ENCODE measurements at regions not wholly inside any gene's neighbourhood (a gene's known extent, or its start where the extent isn't known, plus 50 kb on each side); places are given as distances from the start of the nearest gene placed in this dataset.
"Not testable (repeated sequence)": the region's sequence is repeated elsewhere in the genome, so short reads cannot be mapped to it uniquely, and the experiment has no call there.

DNA sequence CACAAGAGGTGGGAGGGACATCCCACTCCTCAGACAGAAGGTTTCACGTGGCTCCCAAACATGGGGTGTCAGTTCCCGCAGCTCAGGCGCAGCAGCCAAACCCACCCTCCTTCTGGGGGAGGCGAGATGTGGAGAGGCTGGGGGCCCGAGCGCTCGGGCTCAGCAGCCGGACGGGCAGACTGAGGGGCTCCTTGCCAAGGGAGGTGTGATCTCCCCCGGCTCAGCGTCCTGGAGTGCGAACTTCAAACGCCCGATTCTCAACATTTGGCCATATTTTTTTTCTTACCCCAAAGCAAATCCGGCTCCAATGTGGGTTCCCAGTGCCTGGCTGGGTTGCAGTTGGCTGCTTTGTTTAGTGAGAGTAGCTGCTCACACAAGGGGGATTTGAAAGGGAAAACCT lies 477.9 kb downstream of the MN1 start:
- DNase-seq (ENCODE audit: low read depth in 4 of 4, low spot score in 1 of 4): no peak

DNA sequence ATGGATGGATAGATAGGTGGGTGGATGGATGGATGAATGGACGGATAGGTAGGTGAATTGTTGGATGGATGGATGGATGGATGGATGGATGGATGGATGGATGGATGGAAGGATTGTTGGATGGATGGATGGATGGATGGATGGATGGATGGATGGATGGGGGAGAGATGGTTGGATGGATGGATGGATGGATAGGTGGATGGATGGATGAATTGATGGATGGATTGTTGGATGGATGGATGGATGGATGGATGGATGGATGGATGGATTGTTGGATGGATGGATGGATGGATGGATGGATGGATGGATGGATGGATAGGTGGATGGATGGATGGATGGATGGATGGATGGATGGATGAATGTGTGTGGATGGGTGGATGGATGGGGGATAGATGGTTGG lies 476.6 kb downstream of the MN1 start:
- DNase-seq (ENCODE audit: low read depth in 4 of 4, low spot score in 1 of 4): not testable (repeated sequence)

DNA sequence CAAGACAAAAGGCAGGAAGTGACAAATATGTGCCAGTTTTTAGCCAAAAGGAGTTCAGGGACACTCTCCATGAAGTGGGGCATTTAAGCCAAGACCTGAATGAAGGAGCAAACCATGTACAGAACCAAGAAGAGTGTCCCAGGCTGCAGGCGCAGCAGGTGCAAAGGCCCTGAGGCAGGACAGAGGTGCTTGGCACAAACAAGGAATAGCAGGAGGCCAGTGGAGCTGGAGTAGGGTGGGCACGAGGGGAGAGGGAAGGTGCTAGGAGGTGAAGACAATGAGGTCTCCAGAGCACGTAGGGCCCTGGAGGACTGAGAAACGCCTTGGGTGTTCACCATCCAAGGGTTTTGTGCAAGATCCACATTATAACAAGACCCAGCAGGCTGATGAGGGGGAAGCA lies 474.1 kb downstream of the MN1 start:
- DNase-seq (ENCODE audit: low read depth in 4 of 4, low spot score in 1 of 4): no peak

DNA sequence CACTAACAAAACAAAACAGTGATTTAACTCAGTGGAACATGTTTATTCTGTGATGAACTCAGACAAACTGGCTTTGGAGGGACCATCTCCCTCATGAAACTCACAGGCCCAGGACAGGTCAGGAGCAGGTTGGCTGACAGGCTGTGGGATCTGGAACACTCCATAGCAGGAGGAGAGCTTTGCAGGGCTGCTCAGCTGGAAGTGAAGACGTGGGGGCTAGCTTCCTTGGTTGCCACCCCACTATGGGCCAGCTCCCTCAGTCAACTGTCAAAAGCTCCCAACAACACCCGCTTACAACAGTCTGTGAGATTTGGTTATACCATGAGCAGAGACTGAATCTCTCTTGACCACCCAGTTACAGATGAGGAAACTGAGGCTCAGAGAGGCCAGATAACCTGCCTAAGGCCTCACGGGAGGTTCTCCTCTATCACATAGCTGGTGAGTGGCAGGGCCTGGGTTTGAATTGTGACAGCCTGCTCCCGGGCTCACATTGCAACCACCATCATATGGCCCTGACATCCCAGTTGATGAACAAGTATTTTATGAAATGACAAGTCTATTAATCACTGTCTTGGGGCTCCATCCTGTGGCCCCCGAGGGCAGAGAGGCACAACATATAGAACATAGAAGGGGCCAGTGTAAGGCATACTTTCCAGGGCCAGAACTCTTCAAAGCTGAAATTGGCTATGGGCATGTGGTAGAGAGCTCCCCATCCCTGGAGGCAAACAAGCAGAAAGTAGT lies 473.4 kb downstream of the MN1 start:
- DNase-seq (ENCODE audit: low read depth in 4 of 4, low spot score in 1 of 4): no peak

DNA sequence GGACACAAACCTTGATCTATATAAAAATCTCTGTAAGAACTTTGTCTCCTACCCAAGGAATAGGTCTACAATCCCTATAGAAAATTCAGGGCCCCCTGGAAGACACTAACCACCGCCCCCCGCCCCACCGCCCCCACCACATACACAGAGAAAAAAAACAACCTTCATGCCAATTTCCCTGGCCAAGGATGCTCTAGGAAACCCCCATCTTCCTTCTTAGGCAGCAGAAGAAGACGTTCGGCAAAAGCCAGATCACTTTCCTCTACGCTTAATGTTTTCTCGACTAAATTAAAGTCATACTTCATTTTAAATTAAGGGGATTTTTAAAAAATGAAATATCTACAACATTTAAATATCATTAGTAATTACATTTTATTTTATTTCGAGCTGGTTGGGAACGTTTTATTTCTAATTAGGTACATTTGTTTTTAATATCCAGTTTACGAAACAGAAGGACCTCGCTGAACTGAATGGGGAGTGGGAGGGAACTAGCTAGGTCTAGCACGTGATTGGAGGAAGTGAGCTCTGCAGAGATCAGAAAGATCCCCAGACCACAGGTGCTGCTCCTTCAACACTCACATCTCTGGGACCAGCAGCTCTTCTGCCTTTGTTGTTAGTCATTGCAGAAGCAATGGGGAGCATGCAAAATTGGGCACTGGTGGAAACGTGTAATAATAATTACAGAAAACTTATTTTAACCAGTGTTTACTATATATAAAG lies 472.3 kb downstream of the MN1 start:
- no peak for DNase-seq (ENCODE audit: low read depth in 4 of 4, low spot score in 1 of 4)

DNA sequence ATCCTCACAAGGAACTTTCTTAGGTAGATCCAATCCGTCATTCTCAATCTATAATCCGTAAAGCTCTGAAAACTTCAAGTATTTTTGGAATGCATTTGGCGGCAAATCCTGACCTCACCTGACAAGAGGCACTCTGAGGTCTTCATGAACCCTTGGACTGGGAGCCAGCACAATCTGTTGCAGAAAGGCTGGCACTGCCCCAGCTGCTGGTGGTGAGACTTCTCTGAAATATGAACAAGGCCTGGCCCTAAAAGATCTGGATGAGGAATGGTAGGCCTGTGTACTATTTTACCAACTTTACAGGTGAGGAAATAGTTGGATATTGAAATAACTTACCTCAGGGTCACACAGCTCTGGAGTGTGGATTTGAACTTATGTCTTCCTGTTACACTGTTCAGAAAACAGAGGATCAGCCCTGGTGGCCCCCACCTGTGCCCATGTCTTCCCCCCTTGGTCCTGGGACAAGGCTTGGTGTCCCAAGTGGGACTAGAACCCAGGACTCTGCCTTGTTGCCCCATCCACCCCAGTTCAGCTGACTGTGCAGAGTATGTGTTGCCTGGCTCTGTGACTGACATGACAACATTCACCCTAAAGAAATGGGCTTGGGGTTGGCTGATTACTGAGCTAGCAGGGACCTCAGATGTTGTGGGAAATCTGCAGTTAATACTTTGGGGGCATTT lies 471.4 kb downstream of the MN1 start:
- DNase-seq (ENCODE audit: low read depth in 4 of 4, low spot score in 1 of 4): no peak

DNA sequence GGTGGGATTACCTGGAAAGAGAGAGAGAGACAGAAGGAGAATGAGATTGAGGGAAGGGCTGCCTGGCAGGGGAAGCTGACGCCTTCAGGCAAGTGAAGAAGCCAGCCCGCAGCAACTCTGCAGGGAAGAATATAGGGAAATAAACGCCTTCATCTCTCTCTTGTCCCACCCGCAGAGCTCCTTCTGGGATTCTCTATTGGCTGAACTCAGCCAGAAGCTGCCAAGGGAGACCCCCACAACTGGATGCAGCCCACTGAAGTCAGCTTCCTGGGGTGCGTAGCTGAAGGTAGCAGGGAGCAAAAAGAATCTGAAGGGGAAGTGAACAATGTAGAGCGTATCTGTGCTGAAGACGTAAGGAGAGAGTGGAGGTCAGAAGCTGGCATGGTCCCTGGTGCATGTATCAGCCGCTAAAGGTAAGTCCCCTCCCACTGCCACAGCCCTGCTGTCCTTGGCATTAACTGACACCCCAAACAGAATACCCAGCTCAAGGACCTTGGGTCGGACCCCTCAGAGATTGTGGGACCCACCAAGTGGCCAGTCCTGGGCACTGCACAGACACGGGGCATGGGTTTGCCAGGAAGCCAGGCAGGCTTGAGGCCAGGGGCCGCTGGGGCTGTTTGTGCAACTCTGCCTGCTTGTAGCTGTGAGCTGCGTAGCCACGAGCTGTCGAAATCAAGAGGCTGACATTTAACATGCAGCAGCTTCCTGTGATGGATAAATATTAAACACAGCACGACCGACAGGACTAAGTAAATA lies 469.9 kb downstream of the MN1 start:
- no peak for DNase-seq (ENCODE audit: low read depth in 4 of 4, low spot score in 1 of 4)

DNA sequence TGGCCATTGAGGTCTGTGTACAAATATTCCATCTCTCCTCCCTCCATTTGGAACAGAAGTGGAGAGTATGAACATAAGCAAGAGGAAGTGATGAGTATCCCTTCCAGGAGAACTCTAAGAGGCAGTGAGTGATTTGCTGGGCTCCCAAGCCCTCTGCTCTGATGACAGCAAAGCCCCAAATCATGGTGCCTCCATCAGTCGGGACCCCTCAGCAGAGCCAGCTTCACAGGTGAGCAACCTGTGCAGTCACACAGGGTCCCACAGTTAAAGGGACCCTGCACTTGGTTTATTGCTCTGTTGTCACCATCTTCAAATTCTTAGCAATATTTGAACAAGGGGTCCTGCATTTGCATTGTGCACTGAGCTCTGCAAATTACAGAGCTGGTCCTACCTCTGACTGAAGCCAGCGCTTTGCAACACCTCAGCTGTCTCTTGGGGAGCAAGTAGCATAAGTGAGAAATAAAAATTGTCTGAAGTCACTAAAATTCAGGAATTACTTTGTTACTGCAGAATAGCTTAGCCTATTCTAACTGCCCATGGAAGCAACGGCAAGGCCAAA lies 466.4 kb downstream of the MN1 start:
- DNase-seq (ENCODE audit: low read depth in 4 of 4, low spot score in 1 of 4): no peak

DNA sequence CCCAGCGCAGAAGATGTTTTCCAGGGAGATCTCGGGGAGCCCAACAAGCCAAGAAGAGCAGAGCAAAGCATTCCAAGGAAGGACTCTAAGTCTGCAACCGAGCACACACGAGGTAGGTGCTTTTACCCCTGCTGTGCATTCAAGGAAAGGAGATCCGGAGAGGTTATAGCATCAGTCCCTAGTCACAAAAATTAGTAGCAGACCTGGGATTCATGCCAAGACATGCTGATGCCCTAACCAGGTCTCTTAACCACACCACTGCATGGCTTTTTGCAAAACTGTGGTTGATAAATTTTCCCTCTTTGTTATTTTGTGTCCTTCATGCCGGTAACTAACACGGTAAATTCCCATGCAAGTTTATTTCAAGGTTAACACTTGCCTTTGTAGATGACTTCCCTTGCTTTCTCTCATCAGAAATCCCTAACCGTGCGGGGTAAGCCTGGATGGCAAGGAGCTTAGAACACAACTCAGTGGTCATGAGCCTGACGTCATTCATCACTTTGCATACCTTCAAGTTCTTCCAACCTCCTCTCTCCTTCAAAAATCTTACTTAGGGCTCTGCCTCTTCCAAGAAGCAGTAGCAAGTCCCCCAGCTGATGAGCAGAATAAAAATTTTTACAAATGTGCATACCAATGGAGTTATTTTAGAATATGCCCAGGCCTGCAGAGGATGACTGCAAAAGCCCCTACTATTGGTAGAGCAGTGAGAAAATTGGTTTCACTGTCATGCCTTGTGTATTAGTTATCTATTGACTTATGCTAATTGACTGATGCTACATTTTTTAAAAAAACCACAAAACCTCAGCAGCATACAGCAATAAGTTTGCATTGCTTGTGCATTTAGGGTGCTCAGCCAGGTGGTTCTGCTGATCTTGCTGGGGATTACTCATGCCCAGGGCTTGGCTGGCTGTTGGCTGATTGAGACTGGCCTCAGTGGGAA lies 465.1 kb downstream of the MN1 start:
- DNase-seq (ENCODE audit: low read depth in 4 of 4, low spot score in 1 of 4): no peak

DNA sequence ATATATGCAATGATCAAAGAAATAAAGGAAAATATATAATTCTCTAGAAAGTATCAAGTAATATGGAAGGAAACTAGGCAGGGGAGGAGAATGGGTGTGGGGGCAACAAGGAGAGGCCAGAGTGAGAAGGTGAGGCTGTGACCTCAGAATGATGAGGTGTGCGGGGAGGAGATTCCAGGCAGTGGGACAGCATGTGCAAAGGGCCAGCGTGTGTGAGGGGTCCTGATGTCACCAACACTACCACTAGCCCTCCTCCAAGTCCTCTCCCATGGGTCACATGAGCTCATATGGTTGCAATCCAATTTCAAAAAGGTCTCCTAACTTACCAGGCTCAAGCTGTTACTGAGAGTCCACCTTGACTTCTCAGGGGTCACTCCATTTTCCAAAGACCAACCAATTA lies 463.9 kb downstream of the MN1 start:
- no peak for DNase-seq (ENCODE audit: low read depth in 4 of 4, low spot score in 1 of 4)

DNA sequence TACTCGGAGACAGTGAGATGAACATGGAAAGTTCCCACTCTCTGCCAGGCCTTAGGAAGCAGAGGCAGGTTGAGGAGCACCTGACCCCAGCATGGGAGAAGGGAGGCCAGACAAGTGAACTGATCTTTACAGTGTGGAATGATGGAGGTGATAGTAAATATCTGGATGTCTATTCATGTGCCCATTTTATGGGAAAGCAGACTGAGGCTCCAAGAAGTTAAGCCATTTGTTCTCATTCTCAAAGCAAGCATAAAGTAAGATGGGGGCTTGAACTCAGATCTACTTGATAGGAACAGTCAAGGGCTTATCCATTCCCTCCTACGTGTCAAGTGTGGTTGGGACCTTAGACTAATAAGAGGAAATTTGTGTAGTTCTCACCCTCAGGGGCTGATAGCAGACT lies 461.5 kb downstream of the MN1 start:
- no peak for DNase-seq (ENCODE audit: low read depth in 4 of 4, low spot score in 1 of 4)

DNA sequence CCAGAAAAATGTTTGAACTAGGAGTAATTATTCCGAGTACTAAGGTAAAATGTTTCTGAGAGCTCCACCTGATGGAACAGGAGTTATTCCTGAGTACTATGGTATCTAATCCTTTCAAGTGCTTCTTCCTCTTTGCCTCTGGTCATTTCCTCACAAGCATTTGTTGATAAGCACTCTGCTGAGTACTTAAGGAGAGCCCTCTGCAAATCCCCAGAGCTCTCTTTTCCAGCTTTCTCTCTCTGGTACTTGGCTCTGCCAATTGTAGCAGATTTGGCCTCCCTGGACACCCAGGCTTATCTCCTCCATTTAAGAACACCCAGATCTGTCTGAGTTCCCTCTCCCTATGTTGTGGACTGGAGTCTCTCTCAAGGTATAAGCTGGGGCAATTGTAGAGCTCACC lies 457.0 kb downstream of the MN1 start:
- DNase-seq (ENCODE audit: low read depth in 4 of 4, low spot score in 1 of 4): no peak

DNA sequence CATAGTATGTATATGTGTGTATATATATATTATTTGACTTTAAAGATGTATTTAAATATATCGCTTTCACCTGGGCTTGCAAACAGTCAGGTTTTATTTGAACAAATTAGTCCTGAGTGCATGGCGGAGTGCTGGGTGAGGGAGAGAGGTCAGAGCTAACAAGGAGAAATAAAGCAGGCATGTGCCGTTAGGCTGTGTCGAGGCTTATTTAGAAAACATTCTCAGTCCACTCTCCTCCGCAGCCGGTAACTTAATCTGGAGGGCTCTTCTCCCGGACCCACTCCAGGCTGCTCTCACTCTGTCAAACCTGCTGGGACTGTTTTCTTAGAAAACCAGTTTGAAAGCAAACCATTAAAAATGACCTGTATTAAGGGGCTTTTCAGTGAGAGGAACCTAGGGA lies 455.9 kb downstream of the MN1 start:
- no peak for DNase-seq (ENCODE audit: low read depth in 4 of 4, low spot score in 1 of 4)

DNA sequence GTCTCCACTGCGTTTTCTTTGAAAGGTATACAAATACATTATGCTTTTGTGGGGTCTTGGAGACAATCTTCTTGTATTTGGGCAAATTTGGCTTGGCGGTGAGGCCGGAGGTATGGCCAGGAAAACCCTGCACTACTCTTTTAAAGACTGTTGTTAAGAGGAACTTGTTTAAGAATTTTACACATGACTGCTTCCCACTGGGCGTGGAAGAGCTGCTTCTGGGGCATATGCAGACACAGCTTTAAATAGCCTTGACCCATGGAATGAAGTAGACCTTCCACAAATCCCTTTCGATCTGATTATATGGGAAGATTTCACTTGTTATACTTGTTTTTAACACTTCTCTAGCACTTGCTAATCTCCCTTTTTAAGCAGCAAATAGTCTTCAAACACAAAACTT lies 453.6 kb downstream of the MN1 start:
- no peak for DNase-seq (ENCODE audit: low read depth in 4 of 4, low spot score in 1 of 4)

DNA sequence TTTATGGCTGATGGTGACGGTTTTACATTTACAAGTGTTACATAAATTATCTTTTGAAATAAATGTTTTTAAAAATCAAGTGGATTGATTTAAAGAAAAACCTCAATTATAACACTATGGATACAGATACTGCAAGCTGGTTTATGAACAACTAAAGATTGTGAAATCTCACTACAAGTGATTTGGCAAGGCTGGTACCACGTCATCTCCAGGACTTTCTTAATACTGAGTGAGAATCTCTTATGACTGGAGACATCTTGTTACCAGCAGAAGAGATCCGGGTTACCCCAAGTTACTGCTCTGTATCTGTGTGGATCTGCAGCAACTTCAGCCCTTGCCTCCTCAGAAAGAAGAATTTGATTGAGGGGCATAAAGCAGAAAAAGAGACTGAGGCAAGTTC lies 452.9 kb downstream of the MN1 start:
- DNase-seq (ENCODE audit: low read depth in 4 of 4, low spot score in 1 of 4): no peak

DNA sequence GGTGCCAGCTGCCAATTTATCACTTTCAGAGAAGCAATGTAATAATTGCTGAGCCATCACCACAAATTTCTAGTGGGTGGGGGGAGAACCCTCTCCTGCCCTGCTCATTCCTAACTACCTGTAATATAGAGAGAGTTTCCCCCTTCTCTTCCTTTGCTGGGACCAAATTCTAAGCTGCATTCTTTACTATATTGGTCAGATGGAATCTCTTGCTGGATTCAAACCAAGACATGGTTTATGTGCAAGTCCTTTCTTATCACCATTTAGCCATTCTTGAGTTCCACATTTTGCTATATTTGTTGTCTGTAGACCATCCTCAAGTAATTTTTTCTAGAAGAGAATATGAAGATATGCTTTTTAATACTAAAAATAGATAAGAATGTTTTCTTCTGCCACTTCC lies 452.1 kb downstream of the MN1 start:
- DNase-seq (ENCODE audit: low read depth in 4 of 4, low spot score in 1 of 4): no peak

DNA sequence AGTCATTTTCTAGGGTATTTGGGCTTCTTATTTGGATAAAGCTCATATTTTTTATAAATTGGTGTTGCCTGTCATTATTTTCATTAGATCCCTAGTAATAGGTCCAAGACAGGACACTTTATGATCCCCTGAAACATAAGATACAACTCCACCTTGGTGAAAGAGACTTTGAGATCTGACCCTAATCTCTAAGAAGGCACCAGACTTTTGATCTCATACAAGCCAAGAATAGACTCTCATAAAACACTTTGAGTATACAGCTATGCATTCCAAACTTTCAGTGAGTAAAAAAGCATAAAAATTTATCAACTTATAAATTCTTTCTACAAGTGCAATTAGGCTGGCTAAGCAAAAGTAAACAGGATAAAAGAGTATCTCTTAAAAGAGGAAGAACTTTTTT lies 451.2 kb downstream of the MN1 start:
- DNase-seq (ENCODE audit: low read depth in 4 of 4, low spot score in 1 of 4): no peak

DNA sequence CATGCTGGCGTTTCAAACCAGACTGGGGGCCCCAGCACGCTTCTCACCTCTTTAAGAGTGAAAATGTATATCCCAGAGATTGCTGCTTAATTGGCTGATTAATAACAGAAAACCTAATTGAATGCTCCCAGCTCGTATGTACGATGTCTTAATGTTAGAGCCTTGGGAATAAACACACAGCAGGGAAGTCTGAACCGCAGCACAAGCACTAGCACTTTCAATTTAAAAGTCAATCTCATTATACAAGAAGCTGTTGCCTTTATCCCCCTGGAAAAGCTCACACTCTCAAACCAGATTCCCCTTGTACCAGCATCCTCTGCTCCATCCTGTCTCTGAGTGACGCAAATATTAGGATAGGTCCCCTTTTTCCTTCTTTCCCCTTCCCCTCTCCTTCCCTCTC lies 449.1 kb downstream of the MN1 start:
- DNase-seq (ENCODE audit: low read depth in 4 of 4, low spot score in 1 of 4): no peak

DNA sequence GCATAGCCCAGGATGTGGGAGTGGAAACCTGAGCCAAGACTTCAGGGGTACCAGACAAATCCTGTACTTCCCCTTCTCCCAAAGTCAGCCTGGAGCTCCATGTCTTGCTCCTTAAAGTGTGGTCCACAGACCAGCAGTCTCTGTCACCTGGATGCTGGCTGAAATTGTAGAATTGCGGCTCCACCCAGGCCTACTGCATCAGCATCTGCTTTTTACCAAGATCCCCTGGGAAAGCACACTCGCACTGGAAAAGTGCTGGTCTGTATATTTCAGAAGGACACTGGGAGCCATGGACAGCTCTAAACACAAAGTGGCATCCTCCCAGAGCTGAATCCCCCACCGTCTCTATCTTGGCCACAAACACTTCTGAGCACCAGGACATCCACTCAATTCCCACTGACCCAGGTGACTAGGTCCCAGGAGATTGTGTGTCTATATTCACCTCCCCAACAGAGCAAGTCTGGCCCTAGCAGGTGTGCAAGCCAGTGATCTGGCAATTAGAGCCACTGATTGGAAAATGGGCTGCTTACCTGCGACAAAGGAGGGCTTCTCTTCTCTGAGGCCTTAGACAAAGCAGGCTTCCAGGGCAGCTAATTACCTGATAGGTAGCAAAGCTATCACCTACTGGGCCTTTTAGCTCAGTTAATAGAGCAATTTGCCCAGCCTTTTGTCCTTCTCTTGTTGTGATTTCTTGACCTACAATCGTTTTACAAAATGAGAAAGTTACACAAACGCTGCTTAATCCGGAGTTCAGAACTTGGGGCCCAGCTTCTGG lies 443.3 kb downstream of the MN1 start:
- no peak for DNase-seq (ENCODE audit: low read depth in 4 of 4, low spot score in 1 of 4)

DNA sequence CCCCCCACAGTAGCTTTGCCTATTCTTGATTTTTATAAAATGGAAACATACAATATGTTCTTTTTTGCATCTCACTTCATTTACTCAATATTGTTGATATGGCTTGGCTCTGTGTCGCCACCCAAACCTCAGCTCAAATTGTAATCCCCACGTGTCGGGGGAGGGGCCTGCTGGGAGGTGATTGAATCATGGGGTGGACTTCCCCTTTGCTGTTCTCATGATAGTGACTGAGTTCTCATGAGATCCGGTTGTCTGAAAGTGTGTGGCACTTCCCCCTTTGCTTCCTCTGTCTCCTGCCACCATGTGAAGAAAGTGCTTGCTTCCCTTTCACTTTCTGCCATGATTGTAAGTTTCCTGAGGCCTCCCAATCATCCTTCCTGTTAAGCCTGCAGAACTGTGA lies 431.3 kb downstream of the MN1 start:
- DNase-seq (ENCODE audit: low read depth in 4 of 4, low spot score in 1 of 4): no peak

All from stimulated activated CD4-positive, alpha-beta T cell treated with anti-CD3 and anti-CD28 coated beads, Interleukin-1b, Interleukin-23, amount 100 ng/mL, for 24 hours (primary cell).